IMR-90 (cell line): ENCODE measurements at regions not wholly inside any gene's neighbourhood (a gene's known extent, or its start where the extent isn't known, plus 50 kb on each side); places are given as distances from the start of the nearest gene placed in this dataset.

Source experiments
- ATAC-seq: fragments of 200-7000 bp; cut with Tn5 transposase; 2 replicates; pipeline ENCODE4 v1.9.1; 2020; ENCODE audit warnings: low read depth, mild to moderate bottlenecking, moderate library complexity
- BruUV-seq: library from RNA; stranded (reverse); fragments of 400-500 nt; replicated peaks from 2 replicates; lab custom pipeline; 2021; lab: Mats Ljungman, UMichigan
- CTCF ChIA-PET: fragments of 300-600 bp; formaldehyde crosslinking; extraction: SDS; loops from one replicate; lab custom pipeline; 2021; ENCODE audit warnings: antibody characterized with exemption; lab: Yijun Ruan, JAX
- POLR2A ChIA-PET: fragments of 300-600 bp; sonication (Branson Sonifier 250); formaldehyde crosslinking; loops from one replicate; lab custom pipeline; 2022; ENCODE audit warnings: antibody characterized with exemption; ENCODE audit not compliant: unreplicated experiment; lab: Charles Lee
- DNase-seq: peaks from one replicate; pipeline ENCODE4 v3.0.0; 2013
- H2AFZ ChIP-seq: replicated peaks from 2 replicates; pipeline ENCODE3; 2013; ENCODE audit warnings: low read length, mild to moderate bottlenecking; ENCODE audit not compliant: poor library complexity
- H2AK5ac ChIP-seq: 2 replicates; pipeline ENCODE4 v1.6.1; 2013; ENCODE audit warnings: low read depth, low read length, inconsistent platforms
- H2AK9ac ChIP-seq: replicated peaks from 2 replicates; pipeline ENCODE3; 2013; ENCODE audit warnings: mild to moderate bottlenecking, low read depth, low read length, moderate library complexity; ENCODE audit not compliant: poor library complexity
- H2BK120ac ChIP-seq: 2 replicates; pipeline ENCODE4 v1.6.1; 2013; ENCODE audit warnings: low read depth, low read length, inconsistent platforms
- H2BK15ac ChIP-seq: 3 replicates; pipeline ENCODE4 v1.6.1; 2013; ENCODE audit warnings: low read depth, low read length, inconsistent platforms
- H2BK20ac ChIP-seq: 2 replicates; pipeline ENCODE4 v1.6.1; 2013; ENCODE audit warnings: low read depth, mild to moderate bottlenecking, inconsistent platforms, low read length, moderate library complexity
- H2BK5ac ChIP-seq: 2 replicates; pipeline ENCODE4 v1.6.1; 2013; ENCODE audit warnings: mild to moderate bottlenecking, low read depth, low read length, inconsistent platforms; ENCODE audit not compliant: poor library complexity, severe bottlenecking
- H3K14ac ChIP-seq: replicated peaks from 2 replicates; pipeline ENCODE4 v1.6.1; 2013; ENCODE audit warnings: low read depth, low read length, inconsistent platforms
- H3K18ac ChIP-seq: 2 replicates; pipeline ENCODE4 v1.6.1; 2013; ENCODE audit warnings: low read depth, low read length, control low read depth
- H3K23ac ChIP-seq: 2 replicates; pipeline ENCODE4 v1.6.1; 2013; ENCODE audit warnings: low read depth, low read length, inconsistent platforms
- H3K27ac ChIP-seq: 2 replicates; pipeline ENCODE4 v1.5.1; 2013; ENCODE audit warnings: mild to moderate bottlenecking, control low read depth, low read length; ENCODE audit not compliant: insufficient read depth
- H3K27me3 ChIP-seq: 2 replicates; pipeline ENCODE4 v1.6.1; 2013; ENCODE audit warnings: low read length; ENCODE audit not compliant: control insufficient read depth, insufficient read depth
- H3K36me3 ChIP-seq: 2 replicates; pipeline ENCODE4 v1.6.1; 2013; ENCODE audit warnings: low read length, mixed read lengths; ENCODE audit not compliant: control insufficient read depth, insufficient read depth
- H3K4ac ChIP-seq: 2 replicates; pipeline ENCODE4 v1.6.1; 2013; ENCODE audit warnings: low read depth, low read length, inconsistent platforms
- H3K4me1 ChIP-seq: 2 replicates; pipeline ENCODE4 v1.6.1; 2013; ENCODE audit warnings: low read length, mixed read lengths; ENCODE audit not compliant: control insufficient read depth, insufficient read depth
- H3K4me2 ChIP-seq: 2 replicates; pipeline ENCODE4 v1.6.1; 2013; ENCODE audit warnings: low read depth, mild to moderate bottlenecking, control low read depth, low read length, moderate library complexity
- H3K4me3 ChIP-seq: 2 replicates; pipeline ENCODE4 v1.5.1; 2013; ENCODE audit warnings: low read depth, mild to moderate bottlenecking, control low read depth, low read length, moderate library complexity; ENCODE audit not compliant: insufficient read depth
- H3K56ac ChIP-seq: 2 replicates; pipeline ENCODE4 v1.6.1; 2013; ENCODE audit warnings: low read length, inconsistent platforms; ENCODE audit not compliant: insufficient read depth; ENCODE audit errors: extremely low read depth
- H3K79me1 ChIP-seq, 2 experiments: 2 replicates each; pipeline ENCODE4 v1.6.1; 2013; ENCODE audit warnings: low read length in 2 of 2, inconsistent platforms in 1 of 2, low read depth in 1 of 2
- H3K9ac ChIP-seq: 2 replicates; pipeline ENCODE4 v1.6.1; 2013; ENCODE audit warnings: low read depth, low read length, control low read depth
- H3K9me1 ChIP-seq: 2 replicates; pipeline ENCODE4 v1.6.1; 2013; ENCODE audit warnings: low read length, inconsistent platforms; ENCODE audit not compliant: insufficient read depth
- H3K9me3 ChIP-seq: 2 replicates; pipeline ENCODE4 v1.6.1; 2013; ENCODE audit warnings: low read length; ENCODE audit not compliant: control insufficient read depth, insufficient read depth
- H4K20me1 ChIP-seq: 2 replicates; pipeline ENCODE4 v1.6.1; 2013; ENCODE audit warnings: low read length, inconsistent platforms; ENCODE audit not compliant: insufficient read depth
- H4K5ac ChIP-seq: 2 replicates; pipeline ENCODE4 v1.6.1; 2013; ENCODE audit warnings: mild to moderate bottlenecking, low read depth, low read length, control low read depth
- H4K8ac ChIP-seq, 2 experiments: 2 replicates each; pipeline ENCODE4 v1.6.1; 2013; ENCODE audit warnings: low read depth in 2 of 2, low read length in 2 of 2, control low read depth in 1 of 2, inconsistent platforms in 1 of 2
- H4K91ac ChIP-seq: 2 replicates; pipeline ENCODE4 v1.6.1; 2013; ENCODE audit warnings: low read depth, low read length, inconsistent platforms; ENCODE audit not compliant: insufficient read depth
- BHLHE40 ChIP-seq: fragments of 150-350 bp; IDR thresholded peaks from 2 replicates; pipeline ENCODE4 v1.6.1; 2016; ENCODE audit warnings: mild to moderate bottlenecking, low read depth, low read length
- CEBPB ChIP-seq: IDR thresholded peaks from 2 replicates; pipeline ENCODE4 v1.6.1; 2012; ENCODE audit warnings: low read depth, low read length, improper control_type of control experiment
- CHD1 ChIP-seq: IDR thresholded peaks from 2 replicates; pipeline ENCODE4 v1.6.1; 2012; ENCODE audit warnings: low read depth, low read length, improper control_type of control experiment
- FOS ChIP-seq: fragments of 150-350 bp; IDR thresholded peaks from 2 replicates; pipeline ENCODE4 v1.6.1; 2016; ENCODE audit warnings: low read depth, low read length
- MAFK ChIP-seq: IDR thresholded peaks from 2 replicates; pipeline ENCODE4 v1.6.1; 2012; ENCODE audit warnings: low read depth, low read length, improper control_type of control experiment
- MAZ ChIP-seq: IDR thresholded peaks from 2 replicates; pipeline ENCODE4 v1.6.1; 2012; ENCODE audit warnings: low read depth, mild to moderate bottlenecking, low read length, improper control_type of control experiment, moderate library complexity, borderline replicate concordance
- MXI1 ChIP-seq: IDR thresholded peaks from 2 replicates; pipeline ENCODE4 v1.6.1; 2012; ENCODE audit warnings: low read depth, mild to moderate bottlenecking, low read length, moderate library complexity, borderline replicate concordance
- NFE2L2 ChIP-seq: fragments of 150-350 bp; IDR thresholded peaks from 2 replicates; pipeline ENCODE4 v1.6.1; 2016; ENCODE audit warnings: low read depth, mild to moderate bottlenecking, low read length
- POLR2A ChIP-seq: IDR thresholded peaks from 2 replicates; pipeline ENCODE4 v1.6.1; 2012; ENCODE audit warnings: mild to moderate bottlenecking, low read depth, low read length
- RAD21 ChIP-seq: IDR thresholded peaks from 2 replicates; pipeline ENCODE4 v1.6.1; 2012; ENCODE audit warnings: low read length, improper control_type of control experiment
- RCOR1 ChIP-seq: IDR thresholded peaks from 2 replicates; pipeline ENCODE4 v1.6.1; 2012; ENCODE audit warnings: mild to moderate bottlenecking, low read length, improper control_type of control experiment; ENCODE audit not compliant: insufficient replicate concordance
- RFX5 ChIP-seq: IDR thresholded peaks from 2 replicates; pipeline ENCODE4 v1.8.0; 2012; ENCODE audit warnings: low read depth, mild to moderate bottlenecking, low read length, moderate library complexity
- WGBS, 2 experiments: methylation state at CpG; one replicate each; pipeline versions ENCODE4 v1.1.5 to v1.1.7; 2013; ENCODE audit warnings: missing lambda C conversion rate in 2 of 2; ENCODE audit not compliant: insufficient read length in 1 of 2; ENCODE audit errors: extremely low coverage in 2 of 2; 5-methylcytosine and 5-hydroxymethylcytosine counted together
- dilution Hi-C: fragments of 300-500 bp; cut with HindIII; formaldehyde crosslinking; loops from one replicate; pipeline ENCODE4 v1.14.3; 2018; ENCODE audit warnings: low sequenced_read_pairs; ENCODE audit not compliant: unreplicated experiment
- in situ Hi-C: fragments of 300-500 bp; cut with MboI; formaldehyde crosslinking; loops from 3 replicates; pipeline ENCODE4 v1.14.3; 2019; ENCODE audit warnings: low sequenced_read_pairs, inconsistent platforms, mixed read lengths
- intact Hi-C: fragments of 100-400 bp; cut with micrococcal nuclease; formaldehyde crosslinking; loops from 2 replicates; pipeline ENCODE4 v1.10.0; 2022
- TF ChIP-seq, protein P1 (sequence below): conservative IDR thresholded peaks from 2 replicates; pipeline ENCODE4 v1.5.1; 2012; ENCODE audit warnings: mild to moderate bottlenecking, low read depth, low read length, improper control_type of control experiment
- TF ChIP-seq, protein P2 (sequence below): fragments of 150-350 bp; IDR thresholded peaks from 2 replicates; pipeline ENCODE4 v1.6.1; 2016; ENCODE audit warnings: low read depth, mild to moderate bottlenecking, low read length, moderate library complexity, borderline replicate concordance
- TF ChIP-seq, protein P3 (sequence below): fragments of 150-350 bp; IDR thresholded peaks from 2 replicates; pipeline ENCODE4 v1.6.1; 2017; ENCODE audit warnings: mild to moderate bottlenecking, antibody characterized with exemption, low read length, low read depth

- H3K79me1 ChIP-seq: no peaks in the 10 kb centered on the region
- 0 out of 2 replicates have a peak, but pooled peaks cover 2% of the 10 kb centered on the region for H3K9me3 ChIP-seq
- H3K27ac ChIP-seq: no peak overlapping the region
- no peak overlapping the region for H3K23ac ChIP-seq
- H2AK9ac ChIP-seq: no peak overlapping the region
- H3K9me1 ChIP-seq: no peaks in the 10 kb centered on the region
- H2BK15ac ChIP-seq: no peak overlapping the region
- dilution Hi-C loops (no loop called here), intact Hi-C loops (no loop called here), in situ Hi-C loops (no loop called here)
- H3K4me1 ChIP-seq: no peaks in the 10 kb centered on the region
- BruUV-seq: no TSS peak
- H2AK5ac ChIP-seq: no peak overlapping the region
- DNase-seq (no peak), ATAC-seq (no peak)
- no peak overlapping the region for H2BK20ac ChIP-seq
- no peak overlapping the region for H3K56ac ChIP-seq
- no CpG with 5 or more reads among the region's 3 CpGs for WGBS, 2 experiments
- H3K36me3 ChIP-seq: no peaks in the 10 kb centered on the region
- no peak overlapping the region for H2BK120ac ChIP-seq
- no peak overlapping the region for H4K5ac ChIP-seq
- no peak overlapping the region for H4K91ac ChIP-seq
- H4K8ac ChIP-seq: no peak overlapping the region
- ChIA-PET POLR2A (no interaction called here), CTCF (no interaction called here)
- H4K20me1 ChIP-seq: no peaks in the 10 kb centered on the region
- no peaks in the 10 kb centered on the region for H3K27me3 ChIP-seq
- no peak overlapping the region for H3K18ac ChIP-seq
- no peak overlapping the region for H3K4ac ChIP-seq
- no peak overlapping the region for H3K14ac ChIP-seq
- no peak overlapping the region for H3K9ac ChIP-seq
- H2BK5ac ChIP-seq: no peak overlapping the region
- H3K4me2 ChIP-seq: no peak overlapping the region
- no peak for TF ChIP-seq MXI1
- TF ChIP-seq CHD1: no peak
- no peak for TF ChIP-seq MAFK
- no peak for TF ChIP-seq POLR2A
- TF ChIP-seq RFX5: no peak
- no peak for TF ChIP-seq RCOR1
- no peak for TF ChIP-seq FOS
- TF ChIP-seq, protein P1, sequence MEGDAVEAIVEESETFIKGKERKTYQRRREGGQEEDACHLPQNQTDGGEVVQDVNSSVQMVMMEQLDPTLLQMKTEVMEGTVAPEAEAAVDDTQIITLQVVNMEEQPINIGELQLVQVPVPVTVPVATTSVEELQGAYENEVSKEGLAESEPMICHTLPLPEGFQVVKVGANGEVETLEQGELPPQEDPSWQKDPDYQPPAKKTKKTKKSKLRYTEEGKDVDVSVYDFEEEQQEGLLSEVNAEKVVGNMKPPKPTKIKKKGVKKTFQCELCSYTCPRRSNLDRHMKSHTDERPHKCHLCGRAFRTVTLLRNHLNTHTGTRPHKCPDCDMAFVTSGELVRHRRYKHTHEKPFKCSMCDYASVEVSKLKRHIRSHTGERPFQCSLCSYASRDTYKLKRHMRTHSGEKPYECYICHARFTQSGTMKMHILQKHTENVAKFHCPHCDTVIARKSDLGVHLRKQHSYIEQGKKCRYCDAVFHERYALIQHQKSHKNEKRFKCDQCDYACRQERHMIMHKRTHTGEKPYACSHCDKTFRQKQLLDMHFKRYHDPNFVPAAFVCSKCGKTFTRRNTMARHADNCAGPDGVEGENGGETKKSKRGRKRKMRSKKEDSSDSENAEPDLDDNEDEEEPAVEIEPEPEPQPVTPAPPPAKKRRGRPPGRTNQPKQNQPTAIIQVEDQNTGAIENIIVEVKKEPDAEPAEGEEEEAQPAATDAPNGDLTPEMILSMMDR: no peak
- TF ChIP-seq BHLHE40: no peak
- no peak for TF ChIP-seq RAD21
- TF ChIP-seq, protein P2, sequence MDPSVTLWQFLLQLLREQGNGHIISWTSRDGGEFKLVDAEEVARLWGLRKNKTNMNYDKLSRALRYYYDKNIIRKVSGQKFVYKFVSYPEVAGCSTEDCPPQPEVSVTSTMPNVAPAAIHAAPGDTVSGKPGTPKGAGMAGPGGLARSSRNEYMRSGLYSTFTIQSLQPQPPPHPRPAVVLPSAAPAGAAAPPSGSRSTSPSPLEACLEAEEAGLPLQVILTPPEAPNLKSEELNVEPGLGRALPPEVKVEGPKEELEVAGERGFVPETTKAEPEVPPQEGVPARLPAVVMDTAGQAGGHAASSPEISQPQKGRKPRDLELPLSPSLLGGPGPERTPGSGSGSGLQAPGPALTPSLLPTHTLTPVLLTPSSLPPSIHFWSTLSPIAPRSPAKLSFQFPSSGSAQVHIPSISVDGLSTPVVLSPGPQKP: no peak
- TF ChIP-seq, protein P3, sequence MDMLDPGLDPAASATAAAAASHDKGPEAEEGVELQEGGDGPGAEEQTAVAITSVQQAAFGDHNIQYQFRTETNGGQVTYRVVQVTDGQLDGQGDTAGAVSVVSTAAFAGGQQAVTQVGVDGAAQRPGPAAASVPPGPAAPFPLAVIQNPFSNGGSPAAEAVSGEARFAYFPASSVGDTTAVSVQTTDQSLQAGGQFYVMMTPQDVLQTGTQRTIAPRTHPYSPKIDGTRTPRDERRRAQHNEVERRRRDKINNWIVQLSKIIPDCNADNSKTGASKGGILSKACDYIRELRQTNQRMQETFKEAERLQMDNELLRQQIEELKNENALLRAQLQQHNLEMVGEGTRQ: no peak
- TF ChIP-seq NFE2L2: no peak
- TF ChIP-seq CEBPB: no peak
- TF ChIP-seq MAZ: no peak
- no peak overlapping the region for H3K4me3 ChIP-seq
- no peak overlapping the region for H2AFZ ChIP-seq
Observed at GRCh38 chr3:76917436-76917835, 122.5 kb upstream of the ROBO2 start.
